NCI-H526 treated with DMSO at 0.1 percent for 48 hours (cell line): ENCODE measurements at regions not wholly inside any gene's neighbourhood (a gene's known extent, or its start where the extent isn't known, plus 50 kb on each side); places are given as distances from the start of the nearest gene placed in this dataset.
A peak's percentile ranks its signal among the peaks of the same experiment; 100 is the strongest.
"Not testable (repeated sequence)": the region's sequence is repeated elsewhere in the genome, so short reads cannot be mapped to it uniquely, and the experiment has no call there.

Experiments used
- DNase-seq: peaks from one replicate; lab custom pipeline; 2025; lab: John Stamatoyannopoulos, UW

DNA sequence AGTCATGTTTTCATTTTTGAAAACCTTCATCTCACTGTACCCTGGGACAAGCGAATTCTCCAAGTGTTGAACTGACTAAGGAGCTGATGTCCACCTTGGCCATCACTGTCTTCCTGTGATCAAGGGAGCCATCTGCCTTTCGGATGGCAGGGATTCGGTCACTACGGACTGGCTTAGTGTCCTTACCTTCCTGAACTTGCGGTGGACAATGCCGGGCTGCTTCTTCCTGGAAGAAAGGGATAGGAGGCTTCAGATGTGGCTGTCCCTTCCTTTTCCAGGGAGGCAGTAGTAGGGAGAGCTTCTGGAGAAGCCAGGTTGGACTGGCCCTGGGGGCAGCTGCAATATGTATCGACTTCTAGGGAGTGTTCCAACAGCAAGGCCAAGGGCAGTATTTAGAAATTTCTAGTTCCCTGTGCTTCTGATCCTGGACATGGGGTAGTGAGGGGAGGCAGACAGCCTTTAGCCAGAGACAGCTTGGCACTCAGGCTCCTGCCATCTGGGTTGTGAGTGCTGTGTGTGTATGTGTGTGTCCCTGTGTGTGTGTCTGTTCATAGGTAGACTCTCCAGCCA, 114.6 kb downstream of the IER5 start:
- DNase-seq = no peak

DNA sequence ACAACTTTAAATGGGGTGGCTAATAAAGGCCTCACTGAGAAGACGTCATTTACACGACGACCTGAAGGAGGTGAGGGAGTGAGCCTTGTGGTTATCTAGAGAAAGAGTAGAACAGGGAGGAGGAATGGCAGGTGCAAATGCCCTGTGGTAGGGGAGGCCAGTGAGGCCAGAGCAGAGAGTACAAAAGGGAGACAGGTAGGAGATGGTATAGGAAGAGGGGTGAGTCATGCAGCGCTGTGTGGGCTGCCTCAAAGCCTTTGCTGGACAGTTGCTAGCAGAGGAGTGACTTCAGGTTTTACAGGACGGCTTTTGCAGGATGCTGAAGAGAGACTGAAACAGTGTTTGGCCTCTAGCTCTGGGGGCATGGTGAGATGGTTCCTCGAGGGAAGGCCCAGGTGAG, 116.0 kb downstream of the IER5 start:
- DNase-seq = no peak

DNA sequence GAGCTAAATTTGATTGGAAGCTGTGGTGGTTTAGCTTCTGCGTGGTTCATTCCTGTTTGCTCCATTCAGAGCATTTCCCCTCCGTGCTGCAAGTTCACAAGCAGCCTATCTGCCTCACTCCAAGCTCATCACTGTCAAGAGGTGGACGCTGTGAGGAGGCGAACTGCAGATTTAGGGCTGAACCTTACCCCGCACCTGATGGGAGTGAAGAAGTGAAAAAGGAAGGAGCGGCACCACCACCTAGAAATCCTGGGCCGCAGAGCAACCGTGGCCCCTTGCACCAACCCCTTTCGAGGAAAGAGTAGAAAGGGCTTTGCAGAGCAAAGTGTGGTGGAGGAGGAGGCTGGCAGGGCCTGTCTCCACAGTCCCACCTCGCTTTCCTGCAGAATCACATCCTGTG, 117.4 kb downstream of the IER5 start:
- no peak for DNase-seq

DNA sequence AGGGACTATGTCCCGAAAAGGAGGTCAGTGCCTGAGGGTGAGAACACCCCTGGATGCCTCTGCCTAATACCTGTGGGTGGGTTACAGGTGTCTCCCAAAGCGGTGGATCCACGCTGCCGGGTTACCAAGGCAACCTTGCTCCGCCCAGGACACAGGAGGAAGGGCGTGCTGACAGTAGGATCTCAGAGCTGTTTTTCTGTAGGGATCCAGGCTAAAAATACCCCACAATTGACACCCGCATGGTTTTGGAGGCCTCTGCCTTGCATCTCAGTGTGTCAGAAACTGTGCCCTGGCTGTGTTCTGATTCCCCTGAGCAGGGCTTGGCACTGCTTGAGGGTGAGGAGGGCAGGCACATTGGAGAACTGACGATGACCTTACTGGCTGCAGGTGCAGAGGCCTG, 118.0 kb downstream of the IER5 start:
- no peak for DNase-seq

DNA sequence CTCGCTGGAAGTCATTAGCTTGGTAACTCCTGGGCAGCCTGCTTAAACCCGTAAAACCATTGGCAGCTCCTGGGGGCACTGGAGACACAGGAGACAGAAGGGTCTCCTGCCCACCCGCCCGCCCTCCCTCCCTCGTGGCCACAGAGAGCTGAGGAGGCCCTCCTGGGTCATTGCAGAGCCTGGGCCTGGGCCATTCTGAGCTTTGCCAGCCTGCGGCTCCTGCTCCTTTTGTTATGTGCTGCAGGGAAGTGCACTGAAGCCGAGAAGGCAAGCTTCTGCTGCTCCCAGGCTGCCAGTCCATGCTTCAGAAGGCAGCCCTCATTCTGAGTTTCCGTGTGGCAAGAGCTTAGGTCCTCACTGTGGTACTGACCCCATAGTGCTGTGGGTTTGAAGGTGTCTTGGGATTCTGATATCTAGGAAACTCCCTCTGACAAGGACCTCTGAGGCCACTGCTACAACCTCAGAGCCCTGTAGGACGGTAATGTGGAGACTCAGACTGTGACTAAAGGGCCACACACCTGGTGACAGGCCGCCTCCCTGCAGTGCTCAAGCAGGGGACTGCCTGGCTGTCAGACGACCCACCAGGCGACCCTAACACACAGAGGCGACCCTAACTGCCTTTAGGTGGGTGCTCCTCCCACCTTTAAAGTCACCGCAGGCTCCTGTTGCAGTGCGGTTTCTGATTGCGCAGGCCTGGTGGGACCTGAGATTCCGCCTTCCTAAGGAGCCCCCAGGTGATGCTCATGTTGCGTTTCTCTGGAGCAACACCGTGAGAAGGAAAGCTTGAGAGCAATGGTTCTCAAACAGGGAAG, 118.7 kb downstream of the IER5 start:
- no peak for DNase-seq

DNA sequence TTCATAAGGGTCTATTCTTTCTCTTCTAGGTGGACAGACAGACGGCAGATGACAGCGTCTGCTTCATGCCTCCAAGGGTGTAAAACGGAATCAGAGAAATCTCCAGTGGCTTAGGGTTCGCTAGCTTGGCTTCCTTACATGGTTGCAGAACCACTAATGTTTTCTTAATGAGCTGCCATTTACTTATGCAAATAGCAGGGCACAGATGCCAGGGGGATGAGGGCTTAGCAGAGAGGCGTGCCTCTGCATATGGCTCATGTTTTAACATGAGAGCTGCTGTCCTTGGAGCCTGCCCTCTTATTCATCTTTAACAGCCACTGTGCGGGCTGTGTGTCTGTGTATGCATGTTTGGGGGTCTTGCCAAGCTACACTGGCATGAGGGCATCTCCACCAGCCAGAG, 119.6 kb downstream of the IER5 start:
- DNase-seq = peak; percentile 97

DNA sequence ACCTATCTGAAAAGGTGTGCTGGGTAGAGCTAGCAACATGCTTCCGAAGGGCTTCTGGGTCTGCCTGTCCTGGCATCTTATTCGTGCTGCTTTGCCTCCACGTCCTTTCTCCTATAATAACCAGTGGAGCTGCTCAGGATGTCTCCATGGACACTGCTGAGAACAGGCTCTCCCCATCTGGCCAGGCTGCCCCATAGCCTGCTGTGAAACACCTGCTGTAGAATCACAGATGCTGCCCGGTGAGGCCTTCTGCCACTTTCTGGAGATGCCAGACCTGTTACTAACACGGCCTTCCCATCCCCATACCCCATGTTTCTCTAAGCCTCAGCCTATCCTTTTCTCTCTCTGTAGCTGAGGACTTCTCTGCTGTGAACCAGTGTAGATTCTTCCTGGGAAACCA, 120.5 kb downstream of the IER5 start:
- no peak for DNase-seq

DNA sequence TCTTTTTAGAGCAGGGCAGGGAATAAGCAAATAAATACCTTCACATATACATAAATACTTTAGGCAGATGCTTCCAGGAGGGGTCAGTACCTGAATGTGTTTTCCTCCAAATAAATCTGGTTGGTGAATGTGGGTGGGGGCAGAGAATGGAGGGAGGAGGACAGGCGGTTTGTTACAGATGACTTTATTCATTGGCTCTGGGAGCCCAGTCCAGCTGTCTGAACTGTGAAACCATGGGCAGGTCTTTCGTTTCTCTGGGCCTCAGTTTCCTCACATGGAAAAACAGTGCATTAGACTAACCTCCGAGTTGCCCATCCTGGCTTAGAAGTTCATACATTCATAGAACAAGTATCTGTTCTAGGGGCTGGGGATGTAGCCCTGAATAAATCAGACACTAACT, 124.6 kb downstream of the IER5 start:
- DNase-seq = no peak

DNA sequence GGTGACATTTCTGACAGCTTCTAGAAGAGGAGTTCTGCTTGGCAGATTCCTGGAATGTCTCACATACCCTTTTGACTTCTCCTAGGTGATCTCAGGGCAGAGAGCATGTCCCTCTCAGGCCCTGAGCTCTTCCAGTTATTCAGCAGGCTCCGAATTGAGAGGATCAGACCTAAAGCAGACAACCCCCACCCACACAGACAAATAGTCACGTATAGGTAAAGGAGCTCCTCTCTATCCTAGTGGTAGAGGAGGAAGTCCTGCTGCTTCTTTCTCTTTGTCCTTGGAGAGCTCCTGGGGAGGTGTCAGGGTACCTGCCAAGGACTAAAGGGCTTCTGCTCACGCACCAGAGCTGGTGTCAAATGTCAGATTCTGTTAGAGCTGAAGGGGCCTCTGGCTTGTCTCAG, 128.1 kb downstream of the IER5 start:
- DNase-seq = no peak

GRCh38 chr1:181219938-181220337, 131.4 kb downstream of the IER5 start:
- DNase-seq = no peak

DNA sequence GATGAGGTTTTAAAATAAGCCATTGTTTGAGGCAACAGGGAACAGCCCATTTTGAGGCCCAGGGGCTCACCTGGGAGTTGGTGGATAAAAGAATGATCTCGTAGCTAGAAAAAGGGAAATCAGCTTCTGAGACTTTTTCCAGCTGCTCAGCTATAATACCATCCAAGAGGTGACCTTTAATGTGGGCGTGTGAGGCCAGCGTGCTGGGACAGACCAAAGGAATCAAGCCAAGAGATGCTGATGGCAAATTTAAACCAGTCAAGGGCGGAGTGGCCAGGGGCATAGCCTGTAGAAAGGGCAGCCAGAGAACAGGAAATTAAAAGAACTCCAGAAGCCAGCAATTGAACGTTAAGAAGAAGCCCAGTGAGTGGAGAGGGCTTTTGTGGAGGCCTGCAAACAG, 132.6 kb downstream of the IER5 start:
- DNase-seq = no peak

DNA sequence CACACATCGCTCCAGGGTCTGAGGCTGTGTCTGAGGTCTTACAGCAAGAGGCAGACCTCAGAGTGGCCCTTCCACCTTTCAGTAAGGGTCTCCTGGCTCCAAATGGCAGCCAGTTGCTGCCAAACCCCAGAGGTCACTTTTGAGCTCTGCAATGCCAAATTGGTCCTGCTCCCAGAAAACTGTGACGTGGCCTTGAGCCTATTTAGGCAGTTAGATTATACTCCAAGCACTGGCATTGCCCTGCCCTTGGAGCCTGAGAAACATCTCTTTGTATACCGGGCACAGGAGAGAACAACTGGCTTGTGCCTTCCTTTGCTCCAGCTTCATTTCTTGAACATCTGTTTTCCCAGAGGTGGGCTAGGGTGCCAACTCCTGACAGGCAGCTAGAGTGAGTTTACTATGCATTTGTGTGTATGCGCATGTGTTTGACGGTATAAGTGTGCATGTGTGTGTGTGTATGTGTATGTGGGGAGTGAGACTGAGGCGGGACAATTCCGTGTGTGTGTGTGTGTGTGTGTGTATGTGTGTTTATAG, 134.5 kb downstream of the IER5 start:
- no peak for DNase-seq

GRCh38 chr1:181226728-181227127, 138.2 kb downstream of the IER5 start:
- not testable (repeated sequence) for DNase-seq

DNA sequence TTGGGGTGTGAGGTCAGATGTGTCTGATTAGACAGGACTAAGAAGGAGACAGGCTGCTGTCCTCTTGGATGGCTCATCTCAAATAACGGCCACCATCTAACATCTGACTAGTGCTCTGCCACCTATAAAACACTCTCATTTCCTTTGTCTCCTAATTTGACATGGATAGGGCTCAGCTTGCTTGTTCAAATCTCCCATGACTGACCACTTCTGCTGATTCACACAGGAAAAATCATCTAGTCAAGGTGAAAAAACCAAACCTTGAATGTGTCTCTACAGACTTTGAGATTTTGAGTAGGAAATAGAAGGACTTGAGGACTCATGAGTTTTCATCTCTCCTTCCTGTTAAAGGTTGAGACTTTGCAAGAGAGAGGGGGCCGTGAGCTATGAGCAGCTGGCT, 150.6 kb downstream of the IER5 start:
- no peak for DNase-seq

- not testable (repeated sequence) for DNase-seq
Measured at GRCh38 chr1:181246320-181246719, 157.8 kb downstream of the IER5 start.

GRCh38 chr1:181248361-181248760, 159.9 kb downstream of the IER5 start:
- not testable (repeated sequence) for DNase-seq

GRCh38 chr1:181249186-181249585, 160.7 kb downstream of the IER5 start:
- no peak for DNase-seq

GRCh38 chr1:181250038-181250437, 161.5 kb downstream of the IER5 start:
- no peak for DNase-seq

- no peak for DNase-seq
Measured at GRCh38 chr1:181251001-181251712, 162.7 kb downstream of the IER5 start.

DNA sequence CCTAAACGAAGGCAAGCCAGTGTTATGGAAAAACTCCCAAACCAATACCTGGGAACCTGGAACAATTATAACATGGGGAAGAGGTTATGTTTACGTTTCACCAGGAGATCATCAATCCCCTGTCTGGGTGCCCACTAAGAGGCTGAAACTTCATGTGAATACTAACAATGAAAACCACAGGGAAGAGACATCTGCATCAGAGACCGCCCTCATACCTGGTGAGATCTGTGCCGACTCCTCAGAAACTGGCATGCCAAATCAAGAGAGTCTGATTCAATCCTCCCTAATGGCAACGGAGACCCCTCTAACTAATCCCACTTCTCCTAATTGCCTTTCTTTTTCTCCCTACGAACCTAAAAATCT, 163.2 kb downstream of the IER5 start:
- no peak for DNase-seq

DNA sequence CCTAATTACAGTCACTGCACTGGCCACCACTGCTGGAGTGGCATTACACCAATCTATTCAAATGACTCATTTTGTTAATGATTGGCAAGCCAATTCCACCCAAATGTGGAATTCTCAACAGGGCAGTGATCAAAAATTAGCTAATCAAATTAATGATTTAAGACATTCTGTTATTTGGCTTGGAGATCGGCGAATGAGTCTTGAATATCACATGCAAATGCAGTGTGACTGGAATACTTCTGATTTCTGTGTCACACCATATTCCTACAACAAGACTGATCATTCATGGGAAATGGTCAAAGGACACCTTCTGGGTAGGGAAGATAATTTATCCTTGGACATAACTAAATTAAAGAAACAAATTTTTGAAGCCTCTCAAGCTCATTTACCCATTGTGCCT, 165.1 kb downstream of the IER5 start:
- DNase-seq = not testable (repeated sequence)

- no peak for DNase-seq
Measured at GRCh38 chr1:181255270-181255929, 166.9 kb downstream of the IER5 start.

DNA sequence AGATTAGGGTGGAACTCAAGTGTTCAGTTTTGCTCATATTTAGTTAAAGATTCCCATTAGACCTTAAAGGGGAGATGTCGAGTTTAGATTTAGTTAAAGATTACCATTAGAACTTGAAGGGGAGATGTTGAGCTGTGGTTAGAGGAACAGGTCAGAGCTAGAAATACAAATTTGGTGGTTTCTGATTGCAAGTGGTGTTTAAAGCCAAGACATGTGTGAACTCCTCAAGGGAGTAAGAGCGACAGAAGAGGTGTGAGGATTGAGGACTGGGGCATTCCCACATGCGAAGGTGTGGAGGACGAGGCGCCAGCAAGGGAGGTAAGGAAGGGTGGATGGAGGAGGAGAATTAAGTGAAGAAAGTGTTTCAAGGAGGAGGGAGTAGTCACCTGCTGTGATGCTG, 168.6 kb downstream of the IER5 start:
- DNase-seq = no peak
